Posterior cingulate gyrus (tissue), 11 donors: ENCODE measurements at regions not wholly inside any gene's neighbourhood (a gene's known extent, or its start where the extent isn't known, plus 50 kb on each side); places are given as distances from the start of the nearest gene placed in this dataset.

Source experiments
- DNase-seq, 10 donors: peaks; one replicate each; pipeline versions ENCODE4 v3.0.0 to v3.0.0-alpha.2; 2020 to 2021; ENCODE audit warnings: mixed read lengths in 3 of 10
- intact Hi-C: fragments of 100-400 bp; cut with DNase I; formaldehyde crosslinking; loops from one replicate; pipeline ENCODE4 v1.15.1; 2023

- DNase-seq: no peak
- intact Hi-C loops: loop anchor here (10.0 kb wide), 1 partner anchor 448 kb away; no protein-coding TSS in a partner anchor
Measured at GRCh38 chr3:107062310-107062709, 314.9 kb upstream of the CCDC54 start.

- intact Hi-C loops: loop anchor here (10.0 kb wide), 1 partner anchor 448 kb away; no protein-coding TSS in a partner anchor
- no peak for DNase-seq
Measured at GRCh38 chr3:107062787-107063186, 314.5 kb upstream of the CCDC54 start.

- intact Hi-C loops: loop anchor here (10.0 kb wide), 1 partner anchor 449 kb away; no protein-coding TSS in a partner anchor
- no peak for DNase-seq
Measured at GRCh38 chr3:107063351-107063750, 313.9 kb upstream of the CCDC54 start.

- DNase-seq: peak in 7 of 10 donors; percentile 25 to 86 (median 74)
- intact Hi-C loops: loop anchor here (10.0 kb wide), 1 partner anchor 450 kb away; no protein-coding TSS in a partner anchor
Measured at GRCh38 chr3:107064405-107065060, 312.7 kb upstream of the CCDC54 start.

- intact Hi-C loops: loop anchor here (10.0 kb wide), 1 partner anchor 450 kb away; no protein-coding TSS in a partner anchor
- DNase-seq: peak in 8 of 10 donors; percentile 10 to 79 (median 34)
Measured at GRCh38 chr3:107065094-107065861, 312.0 kb upstream of the CCDC54 start.

- intact Hi-C loops: loop anchor here (10.0 kb wide), 1 partner anchor 453 kb away; no protein-coding TSS in a partner anchor
Measured at GRCh38 chr3:107067421-107067820, 309.8 kb upstream of the CCDC54 start.

GRCh38 chr3:107068980-107069379 is 308.3 kb upstream of the CCDC54 start:
- intact Hi-C loops: loop anchor here (10.0 kb wide), 1 partner anchor 454 kb away; no protein-coding TSS in a partner anchor
- no peak for DNase-seq

More at GRCh38 chr3:107067421-107067820, 309.8 kb upstream of the CCDC54 start:
- DNase-seq: no peak

GRCh38 chr3:107076946-107077345 is 300.3 kb upstream of the CCDC54 start:
- no peak for DNase-seq
- intact Hi-C loops: no loop called here

GRCh38 chr3:107077391-107077790 is 299.8 kb upstream of the CCDC54 start:
- no peak for DNase-seq
- intact Hi-C loops: no loop called here

GRCh38 chr3:107082527-107082926 is 294.7 kb upstream of the CCDC54 start:
- intact Hi-C loops: no loop called here
- no peak for DNase-seq

GRCh38 chr3:107085261-107085660 is 292.0 kb upstream of the CCDC54 start:
- no peak for DNase-seq
- intact Hi-C loops: no loop called here

GRCh38 chr3:107092121-107092520 is 285.1 kb upstream of the CCDC54 start:
- no peak for DNase-seq
- intact Hi-C loops: no loop called here

GRCh38 chr3:107098864-107099263 is 278.4 kb upstream of the CCDC54 start:
- no peak for DNase-seq
- intact Hi-C loops: no loop called here

- intact Hi-C loops: no loop called here
- DNase-seq: no peak
Measured at GRCh38 chr3:107100137-107100536, 277.1 kb upstream of the CCDC54 start.

GRCh38 chr3:107100573-107100972 is 276.7 kb upstream of the CCDC54 start:
- intact Hi-C loops: no loop called here

GRCh38 chr3:107103786-107104185 is 273.5 kb upstream of the CCDC54 start:
- intact Hi-C loops: no loop called here
- no peak for DNase-seq

More at GRCh38 chr3:107100573-107100972, 276.7 kb upstream of the CCDC54 start:
- no peak for DNase-seq

- DNase-seq: no peak
- intact Hi-C loops: no loop called here
Measured at GRCh38 chr3:107106316-107106715, 270.9 kb upstream of the CCDC54 start.

- peak in 2 of 10 donors; percentile 63 to 79 for DNase-seq
- intact Hi-C loops: no loop called here
Measured at GRCh38 chr3:107106907-107107306, 270.3 kb upstream of the CCDC54 start.

- intact Hi-C loops: no loop called here
- DNase-seq: no peak
Measured at GRCh38 chr3:107110596-107111305, 266.5 kb upstream of the CCDC54 start.

GRCh38 chr3:107111872-107112271 is 265.4 kb upstream of the CCDC54 start:
- DNase-seq: no peak
- intact Hi-C loops: no loop called here

- DNase-seq: no peak
- intact Hi-C loops: no loop called here
Measured at GRCh38 chr3:107112356-107112755, 264.9 kb upstream of the CCDC54 start.
